GM19438 (cell line): ENCODE measurements at regions not wholly inside any gene's neighbourhood (a gene's known extent, or its start where the extent isn't known, plus 50 kb on each side); places are given as distances from the start of the nearest gene placed in this dataset.
A peak's percentile ranks its signal among the peaks of the same experiment; 100 is the strongest.

Experiments
- ATAC-seq: cut with Tn5 transposase; IDR thresholded peaks from one replicate; pipeline ENCODE4 v1.9.1; 2021; ENCODE audit warnings: low read depth; ENCODE audit not compliant: unreplicated experiment

DNA sequence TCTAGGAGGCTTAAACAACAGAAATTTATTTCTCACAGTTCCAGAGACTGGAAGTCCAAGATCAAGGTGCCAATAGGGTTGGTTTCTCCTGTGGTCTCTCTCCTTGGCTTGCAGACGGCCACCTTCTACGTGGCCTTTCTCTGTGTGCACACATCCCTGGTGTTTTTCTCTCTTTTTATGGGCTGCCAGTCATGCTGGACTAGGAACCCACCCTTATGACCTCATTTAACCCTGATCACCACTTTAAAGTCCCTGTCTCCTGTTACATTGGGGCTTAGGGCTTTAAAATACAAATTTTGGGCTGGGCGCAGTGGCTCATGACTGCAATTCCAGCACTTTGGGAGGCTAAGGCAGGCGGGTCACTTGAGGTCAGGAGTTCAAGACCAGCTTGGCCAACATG is 157.1 kb downstream of the TLE1 start:
- ATAC-seq = no peak

DNA sequence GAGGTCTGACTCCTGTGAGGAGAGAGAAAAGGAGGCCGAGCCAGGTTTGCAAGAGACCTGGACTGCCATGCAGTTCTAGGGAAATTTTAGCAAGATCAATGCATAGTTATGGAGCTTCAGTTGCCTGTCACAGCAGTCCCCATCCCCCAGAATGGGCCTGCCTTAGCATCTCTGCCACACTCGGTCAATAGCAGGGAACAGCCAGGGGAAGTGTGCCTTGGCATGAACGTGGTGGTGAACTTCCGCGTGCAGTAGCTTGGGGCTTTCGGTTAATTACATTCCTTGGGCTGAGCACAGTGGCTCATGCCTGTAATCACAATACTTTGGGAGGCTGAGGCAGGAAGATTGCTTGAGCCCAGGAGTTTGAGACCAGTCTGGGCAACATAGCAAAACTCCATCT is 157.8 kb downstream of the TLE1 start:
- ATAC-seq = no peak

DNA sequence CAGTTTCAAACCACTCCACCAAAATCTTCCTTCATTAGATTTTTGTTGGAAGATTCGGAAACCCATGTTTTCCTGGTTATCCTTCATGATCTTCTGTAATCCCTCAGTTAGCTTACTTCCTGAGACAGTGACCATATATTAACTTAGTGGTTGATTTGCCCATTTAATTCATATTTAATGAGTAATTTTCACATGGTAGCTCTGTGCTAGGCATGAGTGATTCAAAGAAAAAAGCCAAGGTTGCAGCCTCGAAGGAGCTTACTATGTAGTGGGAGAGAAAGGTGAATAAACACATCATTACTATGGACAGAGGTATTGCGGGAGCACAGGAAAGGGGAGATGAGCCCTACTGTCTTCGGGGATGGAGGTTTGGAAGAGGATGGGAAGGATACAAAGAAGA is 158.5 kb downstream of the TLE1 start:
- no peak for ATAC-seq

DNA sequence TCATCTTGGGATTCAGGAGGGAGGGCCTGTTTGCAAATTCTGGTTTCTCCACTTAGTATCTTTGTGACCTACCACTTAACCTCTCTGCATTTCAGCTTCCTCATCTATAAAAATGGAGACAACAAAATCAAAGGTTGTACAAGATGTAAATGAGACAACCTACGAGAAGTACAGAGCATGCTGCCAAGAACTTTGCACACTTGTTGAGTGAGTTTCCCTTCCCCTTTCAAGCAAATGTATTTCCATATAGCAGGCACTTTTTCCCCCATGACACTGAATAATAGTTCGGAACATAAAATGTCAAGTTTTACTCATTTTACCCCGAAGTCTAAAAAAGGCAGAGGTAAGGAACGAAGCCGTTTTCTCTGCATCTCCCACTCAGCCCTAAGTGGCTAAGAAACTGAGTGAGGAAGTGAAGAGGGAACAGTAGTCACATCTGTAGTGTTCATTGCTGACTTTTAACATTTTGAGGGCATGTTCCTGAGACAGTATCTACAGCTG is 159.0 kb downstream of the TLE1 start:
- ATAC-seq = no peak

DNA sequence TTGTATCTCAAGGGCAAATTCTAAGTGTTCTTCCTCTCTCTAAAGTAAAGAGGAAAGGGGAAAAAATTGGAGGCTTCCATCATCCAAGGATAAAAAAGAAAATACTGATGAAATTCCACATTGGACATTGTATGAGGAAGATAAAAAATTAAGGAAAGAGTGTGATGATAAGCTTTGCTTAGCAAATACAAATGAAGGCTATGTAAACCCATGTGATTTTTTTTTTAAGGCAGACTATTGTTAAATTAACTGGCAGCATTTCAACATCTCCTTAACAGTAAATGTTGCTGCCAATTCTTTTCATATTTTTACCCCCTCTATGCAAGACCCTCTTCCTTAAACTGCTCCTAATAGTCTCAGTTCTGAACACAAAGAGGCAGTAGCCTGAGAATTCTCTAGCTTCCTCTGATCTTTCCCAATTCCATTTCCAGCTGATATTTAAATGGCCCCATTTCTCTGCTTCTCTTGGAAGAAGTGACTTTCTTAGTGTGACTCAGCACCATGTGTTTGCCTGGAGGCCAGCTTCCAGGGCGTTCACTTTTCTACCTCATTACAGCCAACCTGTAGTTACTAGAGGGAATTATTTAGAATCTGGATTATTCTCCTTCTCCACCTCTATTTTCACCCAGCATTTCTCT is 159.7 kb downstream of the TLE1 start:
- no peak for ATAC-seq

DNA sequence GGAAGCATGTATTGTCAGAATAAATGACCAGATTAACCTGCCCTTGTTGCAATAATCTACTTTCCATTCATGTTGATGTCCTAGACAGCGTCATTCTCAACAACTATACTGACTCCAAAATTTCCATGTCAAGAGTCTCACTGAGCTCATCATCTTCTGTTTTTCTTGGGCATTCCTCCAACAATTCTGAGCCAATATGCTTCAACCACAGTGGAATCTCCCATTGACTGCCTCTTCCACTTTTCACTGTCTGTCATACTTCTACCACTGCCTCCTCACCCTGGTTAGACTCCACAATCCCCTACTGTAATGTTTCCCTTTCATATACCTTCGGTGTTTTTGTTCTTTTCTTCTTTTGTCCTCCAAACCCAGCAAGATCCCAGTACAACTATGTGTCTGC is 162.8 kb downstream of the TLE1 start:
- no peak for ATAC-seq

DNA sequence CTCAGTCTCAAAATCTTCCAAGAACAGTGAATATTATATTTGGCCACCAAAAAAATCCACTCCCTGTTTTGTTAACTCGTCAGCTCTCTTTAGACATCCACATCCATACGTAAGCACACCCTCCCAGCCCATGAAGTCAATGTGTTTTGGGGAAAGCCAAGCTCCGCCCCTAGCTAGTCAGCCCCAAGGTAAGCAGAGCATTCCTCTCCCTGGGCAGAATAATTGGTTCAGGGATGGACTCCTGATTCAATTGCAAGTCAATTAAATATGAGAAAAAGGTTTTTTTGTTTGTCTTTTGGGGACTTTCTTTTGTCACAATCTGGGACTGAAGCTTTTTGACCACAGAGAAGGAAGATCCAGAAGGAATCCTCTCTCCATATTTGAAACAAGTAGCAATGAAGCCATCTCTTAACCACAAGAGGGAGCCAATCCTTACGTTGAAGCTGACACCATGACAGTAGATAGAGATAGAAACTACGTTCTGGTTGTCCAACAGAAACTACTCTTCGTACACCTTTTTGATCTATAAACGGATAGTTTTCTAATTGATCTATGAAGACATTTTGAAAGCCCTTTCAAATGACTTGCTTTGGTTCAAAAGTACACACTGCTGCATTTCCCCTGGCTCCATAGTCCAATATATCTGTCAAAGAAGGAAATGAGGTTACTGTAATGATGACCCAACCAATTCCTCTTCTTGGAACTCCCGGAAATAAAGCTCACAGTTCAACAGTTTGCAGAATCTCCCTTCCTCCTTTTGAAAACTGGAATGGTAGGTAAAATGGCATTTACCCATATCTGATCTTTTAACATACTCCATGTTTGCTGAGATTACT is 166.4 kb downstream of the TLE1 start:
- ATAC-seq = peak; percentile 72

DNA sequence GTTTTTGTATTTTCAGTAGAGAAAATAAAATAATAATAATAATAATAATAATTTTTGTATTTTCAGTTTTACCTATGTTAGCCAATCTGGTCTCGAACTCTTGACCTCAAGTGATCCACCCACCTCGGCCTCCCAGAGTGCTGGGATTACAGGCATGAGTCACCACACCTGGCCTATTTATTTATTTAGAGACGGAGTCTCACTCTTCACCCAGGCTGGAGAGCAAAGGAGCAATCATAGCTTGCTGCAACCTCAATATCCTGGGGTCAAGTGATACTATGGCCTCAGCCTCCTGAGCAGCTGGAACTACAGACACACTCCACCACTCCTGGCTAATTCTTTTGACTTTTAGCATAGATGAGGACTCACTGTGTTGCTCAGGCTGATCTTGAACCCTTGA is 167.5 kb downstream of the TLE1 start:
- no peak for ATAC-seq

DNA sequence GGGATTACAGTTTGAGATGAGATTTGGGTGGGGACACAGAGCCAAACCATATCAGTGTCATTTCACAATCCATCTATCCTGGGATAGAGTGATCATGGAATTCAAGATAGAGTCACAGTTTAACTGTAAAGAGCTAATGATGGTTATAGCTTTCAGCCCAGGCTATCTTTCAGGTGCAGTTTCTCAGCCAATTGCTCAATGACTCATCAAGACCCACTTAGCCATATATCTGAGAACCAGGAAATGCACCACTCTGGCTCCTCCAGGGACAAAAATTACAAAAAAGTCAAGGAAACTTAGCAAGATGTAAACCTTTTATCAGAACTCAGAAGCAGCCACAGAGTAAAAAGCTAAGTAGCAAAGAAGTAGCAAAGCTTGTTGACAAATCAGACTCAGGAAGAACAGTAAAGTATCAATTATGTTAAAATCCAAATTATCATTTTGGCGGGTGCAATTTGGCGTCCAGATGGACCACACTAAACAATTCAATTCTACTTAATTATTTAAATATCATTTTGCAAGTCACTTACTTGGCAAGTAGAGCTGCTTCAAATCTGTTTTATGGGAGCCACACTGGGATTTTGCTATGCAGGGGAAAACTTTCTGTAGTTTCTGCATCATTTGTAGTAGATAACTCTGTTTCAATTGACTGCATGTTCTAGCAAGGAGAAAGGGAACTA is 169.4 kb downstream of the TLE1 start:
- no peak for ATAC-seq

DNA sequence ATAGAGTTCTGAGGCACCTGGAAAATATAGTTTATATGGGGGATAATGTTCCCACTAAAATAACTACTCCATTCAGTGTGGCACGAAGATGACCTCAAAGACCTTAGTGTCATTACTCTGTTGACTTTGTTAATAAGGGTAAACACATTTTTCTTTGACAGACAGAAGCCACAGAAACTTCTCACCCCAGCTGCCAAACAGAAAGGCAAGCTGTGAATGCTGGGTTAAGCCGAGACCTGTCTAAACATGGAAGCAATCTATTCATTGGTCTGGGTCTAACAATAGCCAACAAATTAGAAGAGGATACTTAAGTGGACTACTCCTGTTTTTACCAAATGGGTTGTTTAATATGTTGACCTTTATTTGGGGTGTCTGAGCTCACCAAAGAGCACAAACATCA is 171.4 kb downstream of the TLE1 start:
- ATAC-seq = no peak

DNA sequence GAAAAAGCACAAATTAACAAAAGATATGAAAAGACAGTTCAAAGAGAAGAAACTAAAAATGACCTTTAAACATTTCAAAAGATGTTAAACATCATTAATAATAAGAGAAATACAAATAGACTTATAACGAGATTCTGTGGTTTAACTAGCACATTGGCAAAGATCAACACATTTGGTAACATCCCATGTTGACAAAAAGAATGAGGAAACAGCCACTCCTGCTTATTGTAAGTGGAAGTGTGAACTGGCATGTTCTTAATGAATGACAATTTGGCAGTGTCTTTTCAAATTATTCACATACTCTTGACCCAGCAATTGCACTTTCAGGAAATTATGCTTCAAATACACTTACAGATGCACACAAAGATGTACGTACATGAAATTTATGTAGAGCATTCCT is 176.3 kb downstream of the TLE1 start:
- ATAC-seq = no peak

DNA sequence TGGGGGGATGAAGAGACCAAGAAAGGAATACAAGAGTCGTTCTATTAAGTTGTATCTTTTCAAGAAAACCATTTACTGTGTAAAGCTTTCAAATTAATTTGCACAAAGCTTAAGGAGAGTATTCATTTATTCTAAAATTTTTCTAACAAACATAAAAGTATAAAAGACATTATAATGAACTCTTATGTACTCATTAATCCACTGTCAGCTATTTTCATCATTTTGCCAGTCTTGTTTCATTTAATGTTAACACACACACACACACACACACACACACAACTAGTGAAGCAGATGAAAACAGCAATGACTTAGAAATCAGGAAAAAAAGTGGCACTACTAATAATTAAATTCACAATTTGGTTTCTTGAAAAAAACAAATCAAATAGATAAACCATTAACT is 176.7 kb downstream of the TLE1 start:
- ATAC-seq = no peak

DNA sequence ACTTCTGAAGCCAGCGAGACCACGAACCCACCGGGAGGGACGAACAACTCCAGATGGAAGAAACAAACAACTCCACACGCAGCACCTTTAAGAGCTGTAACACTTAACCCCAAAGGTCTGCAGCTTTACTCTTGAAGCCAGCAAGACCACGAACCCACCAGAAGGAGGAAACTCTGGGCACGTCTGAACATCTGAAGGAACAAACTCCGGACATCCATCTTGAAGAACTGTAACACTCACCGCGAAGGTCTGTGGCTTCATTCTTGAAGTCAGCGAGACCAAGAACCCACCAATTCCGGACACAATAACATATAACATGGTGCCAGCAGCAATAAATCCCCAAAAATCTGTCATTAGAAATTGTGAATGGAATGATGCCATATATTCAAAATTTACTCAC is 180.9 kb downstream of the TLE1 start:
- no peak for ATAC-seq

DNA sequence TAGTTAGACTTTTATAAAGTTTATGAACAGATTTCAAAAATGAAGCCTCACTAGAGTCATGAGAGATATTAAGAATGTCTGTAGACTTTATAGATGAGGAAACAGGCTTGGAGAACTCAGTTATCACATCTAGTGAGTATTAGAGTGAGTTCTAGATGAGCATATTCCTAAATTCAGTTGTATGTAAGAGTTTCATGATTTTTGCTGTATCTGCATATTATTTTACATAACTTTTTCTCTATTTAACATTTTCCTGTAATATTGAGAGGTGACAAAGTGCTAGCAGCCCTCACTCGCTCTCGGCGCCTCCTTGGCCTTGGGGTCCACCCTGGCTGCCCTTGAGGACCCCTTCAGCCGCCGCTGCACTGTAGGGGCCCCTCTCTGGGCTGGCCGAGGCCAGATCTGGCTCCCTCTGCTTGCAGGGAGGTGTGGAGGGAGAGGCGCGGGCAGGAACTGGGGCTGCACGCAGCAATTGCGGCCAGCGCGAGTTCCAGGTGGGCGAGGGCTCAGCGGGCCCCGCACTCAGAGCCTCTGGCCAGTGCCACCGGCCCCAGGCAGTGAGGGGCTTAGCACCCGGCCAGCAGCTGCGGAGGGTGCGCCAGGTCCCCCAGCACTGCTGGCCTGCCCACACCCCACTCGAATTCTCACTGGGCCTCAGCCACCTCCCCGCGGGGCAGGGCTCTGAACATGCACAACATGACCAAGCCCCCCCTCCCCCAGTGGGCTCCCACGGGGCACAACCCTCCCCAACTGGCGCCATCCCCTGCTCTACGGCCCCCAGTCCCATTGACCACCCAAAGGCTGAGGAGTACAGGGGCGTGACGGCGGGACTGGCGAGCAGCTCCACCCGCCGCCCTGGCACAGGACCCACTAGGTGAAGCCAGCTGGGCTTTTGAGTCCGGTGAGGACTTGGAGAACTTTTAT is 182.1 kb downstream of the TLE1 start:
- no peak for ATAC-seq

DNA sequence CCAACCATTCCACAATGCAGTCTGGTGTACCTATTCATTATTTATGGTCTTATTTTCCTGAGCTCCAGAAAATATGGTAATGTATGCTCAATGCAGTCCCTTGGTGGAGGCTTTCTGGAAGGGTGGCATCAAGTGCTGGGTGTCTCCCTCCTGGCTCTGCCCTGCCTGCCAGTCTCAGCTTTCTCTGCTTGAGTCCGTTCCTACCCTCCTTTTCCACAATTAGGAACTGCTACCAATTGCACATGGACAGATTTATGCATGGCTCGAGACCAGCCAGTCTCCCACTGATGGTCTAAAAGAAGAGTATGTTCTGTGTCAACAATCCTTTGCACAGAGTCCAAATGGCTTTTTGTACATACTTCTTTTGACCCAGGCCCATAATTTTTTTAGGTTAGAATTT is 189.8 kb downstream of the TLE1 start:
- no peak for ATAC-seq

DNA sequence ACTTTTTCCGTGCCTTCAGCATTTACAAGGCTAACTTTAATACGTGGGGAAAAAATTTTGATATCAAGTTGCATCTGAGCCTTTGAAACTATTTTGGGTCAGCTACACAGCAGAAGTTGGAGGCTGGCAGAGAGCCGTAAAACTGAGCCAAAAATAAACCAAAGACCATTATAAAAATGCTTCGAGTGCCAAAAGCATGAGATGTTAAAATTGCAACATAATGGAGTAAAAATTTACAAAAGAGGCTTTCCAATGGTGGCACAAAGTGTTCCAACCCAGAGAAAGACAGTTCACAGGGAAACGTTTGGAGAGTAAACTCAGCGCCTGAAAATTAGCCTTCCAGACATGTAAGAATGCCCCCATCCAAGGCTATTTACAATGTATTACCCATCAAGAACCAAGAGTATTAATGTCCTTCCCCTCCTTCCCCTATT is 190.3 kb downstream of the TLE1 start:
- no peak for ATAC-seq

DNA sequence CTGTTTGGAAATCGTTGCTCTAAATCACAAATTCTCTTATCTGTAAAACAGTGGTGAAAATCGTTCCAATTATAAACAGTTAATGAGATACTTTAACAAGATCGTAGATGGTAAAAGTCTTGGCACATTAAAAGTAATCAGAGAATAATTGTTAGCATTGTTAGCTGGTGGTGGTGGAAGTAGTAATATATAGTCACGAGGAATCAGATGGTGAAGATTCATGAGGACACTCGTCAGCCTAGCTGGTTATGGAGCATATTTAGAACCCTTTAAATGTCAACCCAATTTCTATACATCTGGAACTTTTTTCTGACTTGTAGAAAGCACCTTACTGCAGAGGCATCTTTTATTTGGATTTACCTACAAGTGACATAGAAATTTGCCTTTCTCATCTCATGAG is 190.8 kb downstream of the TLE1 start:
- no peak for ATAC-seq

DNA sequence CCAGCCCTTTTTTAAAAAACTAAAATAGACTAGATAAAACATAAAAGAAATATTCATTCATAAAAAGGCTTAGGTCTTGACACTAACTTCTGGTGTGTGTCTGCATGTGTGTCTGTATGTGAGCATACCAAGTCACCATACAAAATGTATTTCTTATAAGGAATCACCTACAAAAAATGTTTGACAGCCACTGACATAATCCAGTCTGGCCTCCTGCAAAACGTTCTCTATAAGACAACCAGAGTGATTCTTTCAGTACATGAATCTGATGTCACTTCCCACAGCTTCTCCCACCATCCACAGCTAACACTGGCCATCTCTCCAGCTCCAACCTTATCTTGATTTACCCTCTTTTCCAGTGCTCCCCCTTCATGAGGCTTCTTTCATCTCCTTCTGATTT is 192.3 kb downstream of the TLE1 start:
- ATAC-seq = no peak

DNA sequence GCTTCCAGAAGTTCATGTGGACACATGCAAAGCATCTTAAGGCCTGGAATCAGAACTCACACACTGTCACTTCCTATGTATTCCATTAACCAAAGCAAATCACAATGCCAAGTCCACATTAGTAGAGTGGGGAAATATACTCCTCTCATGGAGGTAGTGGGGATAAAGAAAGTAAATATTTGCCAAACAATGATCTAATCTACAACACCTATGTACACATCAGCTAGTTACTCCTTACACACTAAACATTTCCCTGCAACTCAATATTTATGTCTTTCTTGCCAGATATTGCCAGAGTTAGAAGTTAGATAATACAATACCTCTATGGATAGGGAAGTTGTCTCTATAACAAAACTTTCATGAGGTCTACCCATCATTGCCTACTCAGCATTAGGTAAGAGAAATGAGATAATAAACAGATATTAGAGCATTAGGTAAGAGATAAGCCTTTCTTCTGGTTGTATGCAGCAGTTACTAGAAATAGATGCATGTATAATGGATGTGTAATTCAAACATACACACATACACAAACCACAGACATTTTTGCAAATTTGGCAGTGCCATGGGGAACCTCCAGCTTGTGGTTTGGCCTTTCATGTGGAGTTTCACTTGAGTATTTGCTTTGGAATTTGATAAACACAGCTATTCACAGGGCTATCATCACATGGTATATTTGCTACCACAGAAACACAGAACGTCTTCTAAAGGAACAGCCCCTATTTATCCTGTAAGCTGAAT is 196.5 kb downstream of the TLE1 start:
- ATAC-seq = no peak
